NCI-H1417 (cell line): ENCODE measurements at regions not wholly inside any gene's neighbourhood (a gene's known extent, or its start where the extent isn't known, plus 50 kb on each side); places are given as distances from the start of the nearest gene placed in this dataset.

Source experiments
- DNase-seq, 3 experiments: peaks; one replicate each; lab custom pipeline; 2025; lab: John Stamatoyannopoulos, UW

DNA sequence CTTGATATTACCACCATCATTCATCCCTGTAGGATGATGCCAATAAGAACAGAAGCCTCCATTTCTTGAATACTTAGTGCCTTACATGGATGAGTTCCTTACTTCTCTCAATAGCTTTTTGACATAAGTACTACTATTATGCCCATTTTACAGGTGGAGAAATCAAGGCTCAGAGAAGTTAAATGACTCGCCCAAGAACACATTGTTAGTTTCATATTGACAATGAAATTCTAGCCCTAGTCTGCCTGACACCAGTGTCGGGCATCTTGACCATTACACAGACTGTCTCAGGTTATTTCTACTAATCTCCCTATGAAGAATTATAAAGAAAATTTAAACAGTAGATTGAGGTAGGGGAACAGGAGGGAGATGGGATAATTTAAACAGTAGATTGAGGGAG lies 52.5 kb upstream of the ARL8B start:
- DNase-seq: no peak

DNA sequence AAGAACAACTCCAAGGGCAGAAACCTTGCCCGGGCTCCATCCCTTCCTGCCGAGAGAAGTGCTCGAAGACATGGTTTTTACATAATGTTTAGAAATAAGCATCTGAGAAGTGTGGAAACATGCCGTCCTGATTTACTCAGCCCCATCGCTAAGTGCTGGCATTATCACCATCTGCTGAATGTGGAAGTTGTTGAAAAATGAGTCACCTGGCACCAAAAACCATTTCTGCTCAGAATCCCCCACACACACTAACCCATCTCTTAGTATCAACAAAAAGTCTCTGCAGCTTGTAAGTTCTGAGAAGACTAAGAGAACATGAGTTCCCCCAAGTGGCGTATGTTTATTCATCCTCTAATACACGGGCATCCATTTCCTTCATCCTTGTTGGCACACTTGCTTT lies 51.0 kb upstream of the ARL8B start:
- no peak for DNase-seq

DNA sequence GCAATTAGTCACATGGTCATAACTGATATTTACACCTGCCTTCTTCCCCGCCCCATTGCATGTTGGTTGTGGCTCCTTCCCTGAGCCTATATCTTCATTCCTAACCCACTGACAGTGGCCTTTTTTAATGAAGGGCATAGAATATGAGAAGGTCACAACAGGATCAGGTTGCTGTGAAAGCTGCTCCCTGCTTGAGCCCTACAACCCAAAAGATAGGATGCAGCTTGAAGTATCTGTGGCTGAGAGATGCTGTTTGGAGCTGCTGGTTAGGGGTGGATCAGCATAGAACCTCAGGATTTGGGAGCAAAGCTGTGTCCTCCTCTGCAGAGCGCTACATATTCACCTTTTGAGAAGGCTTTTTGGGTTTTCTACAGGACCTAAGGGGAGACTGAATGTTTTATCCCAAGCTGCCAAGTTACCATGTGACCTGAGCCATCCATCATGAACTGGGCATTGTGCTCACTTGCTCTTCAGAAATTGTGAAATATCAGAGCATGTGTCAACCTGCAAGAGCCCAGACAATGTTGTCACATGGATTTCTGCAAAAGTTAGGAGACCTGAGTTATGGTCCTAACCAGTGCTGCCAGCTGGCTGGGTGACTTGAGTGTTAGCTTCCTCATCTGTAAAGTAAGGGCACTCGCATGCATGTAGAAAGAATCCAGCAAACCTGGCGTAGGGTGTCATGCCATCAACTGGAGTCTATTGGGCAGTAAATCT lies 49.8 kb upstream of the ARL8B start:
- no peak for DNase-seq
